CD4-positive, CD25-positive, alpha-beta regulatory T cell (primary cell): ENCODE measurements at regions not wholly inside any gene's neighbourhood (a gene's known extent, or its start where the extent isn't known, plus 50 kb on each side); places are given as distances from the start of the nearest gene placed in this dataset.

Experiments
- ATAC-seq, 2 donors: fragments of 150-1000 bp; cut with Tn5 transposase; one replicate each; pipeline ENCODE4 v1.10.0; 2021; ENCODE audit warnings: low read depth in 2 of 2, moderate number of reproducible peaks in 2 of 2, moderate library complexity in 1 of 2
- DNase-seq, 3 donors: peaks; one replicate each; pipeline versions ENCODE4 v3.0.0 to v3.0.0-alpha.2; 2012 to 2022; ENCODE audit warnings: mixed read lengths in 1 of 3
- H3K27ac ChIP-seq: one replicate; pipeline ENCODE4 v1.7.0; 2013; ENCODE audit warnings: mild to moderate bottlenecking, low read length; ENCODE audit not compliant: insufficient read depth, poor library complexity, severe bottlenecking
- H3K27me3 ChIP-seq: one replicate; pipeline ENCODE4 v1.7.0; 2013; ENCODE audit warnings: low read length; ENCODE audit not compliant: control insufficient read depth, insufficient read depth
- H3K36me3 ChIP-seq: one replicate; pipeline ENCODE4 v1.7.0; 2013; ENCODE audit warnings: mild to moderate bottlenecking, low read length, moderate library complexity; ENCODE audit not compliant: control insufficient read depth, insufficient read depth
- H3K4me1 ChIP-seq: 2 replicates; pipeline ENCODE4 v1.7.0; 2013; ENCODE audit warnings: mild to moderate bottlenecking, low read length; ENCODE audit not compliant: insufficient read depth, control insufficient read depth, poor library complexity, severe bottlenecking
- H3K4me3 ChIP-seq: one replicate; pipeline ENCODE4 v1.7.0; 2013; ENCODE audit warnings: low read depth, mild to moderate bottlenecking, low read length, moderate library complexity
- H3K9me3 ChIP-seq, 2 experiments: 1 replicate in 1 of 2; 2 replicates in 1 of 2; pipeline ENCODE4 v1.7.0; 2013; ENCODE audit warnings: low read length in 2 of 2, mild to moderate bottlenecking in 1 of 2, moderate library complexity in 1 of 2; ENCODE audit not compliant: control insufficient read depth in 2 of 2
- H3K27ac Mint-ChIP-seq, 3 donors: one replicate each; pipeline ENCODE4 v1.8.0; 2020 to 2022; ENCODE audit warnings: mild to moderate bottlenecking in 3 of 3, mixed read lengths in 3 of 3, moderate library complexity in 2 of 3
- H3K27me3 Mint-ChIP-seq: one replicate; pipeline ENCODE4 v1.8.0; 2022; ENCODE audit warnings: mild to moderate bottlenecking, mixed read lengths
- H3K36me3 Mint-ChIP-seq: one replicate; pipeline ENCODE4 v1.8.0; 2020; ENCODE audit warnings: mixed read lengths
- H3K4me1 Mint-ChIP-seq, 4 donors: one replicate each; pipeline ENCODE4 v1.8.0; 2020 to 2022; ENCODE audit warnings: mixed read lengths in 4 of 4, mild to moderate bottlenecking in 1 of 4
- H3K4me3 Mint-ChIP-seq, 4 donors: one replicate each; pipeline ENCODE4 v1.8.0; 2020 to 2022; ENCODE audit warnings: mild to moderate bottlenecking in 4 of 4, mixed read lengths in 4 of 4, moderate library complexity in 3 of 4
- H3K9me3 Mint-ChIP-seq, 7 donors: one replicate each; pipeline ENCODE4 v1.8.0; 2020 to 2022; ENCODE audit warnings: mixed read lengths in 7 of 7, mild to moderate bottlenecking in 3 of 7, moderate library complexity in 2 of 7

GRCh38 chr18:55166260-55166598 is 207.0 kb upstream of the CCDC68 start:
- H3K27ac ChIP-seq = no peak overlapping the region
- no peaks in the 10 kb centered on the region for H3K4me1 Mint-ChIP-seq
- H3K36me3 ChIP-seq = no peaks in the 10 kb centered on the region
- peak overlapping the region in 1 of 4 donors; percentile 83 for H3K4me3 Mint-ChIP-seq
- no peak for ATAC-seq
- DNase-seq = no peak
- H3K4me1 ChIP-seq = no peaks in the 10 kb centered on the region
- no peaks in the 10 kb centered on the region for H3K27me3 ChIP-seq
- H3K4me3 ChIP-seq = no peak overlapping the region
- H3K27me3 Mint-ChIP-seq = no peaks in the 10 kb centered on the region
- H3K9me3 ChIP-seq = no peaks in the 10 kb centered on the region
- H3K36me3 Mint-ChIP-seq = no peaks in the 10 kb centered on the region
- no peak overlapping the region for H3K27ac Mint-ChIP-seq
- H3K9me3 Mint-ChIP-seq = peaks cover 0 to 6% (median 2%) of the 10 kb centered on the region in 7 donors

- Mint-ChIP-seq H3K9me3 (peaks cover 0 to 5% (median 2%) of the 10 kb centered on the region in 7 donors), H3K4me3 (no peak overlapping the region), H3K4me1 (no peaks in the 10 kb centered on the region), H3K27ac (no peak overlapping the region), H3K36me3 (no peaks in the 10 kb centered on the region), H3K27me3 (no peaks in the 10 kb centered on the region)
- H3K27ac ChIP-seq = no peak overlapping the region
- ATAC-seq (no peak), DNase-seq (no peak)
- no peaks in the 10 kb centered on the region for H3K4me1 ChIP-seq
- no peaks in the 10 kb centered on the region for H3K27me3 ChIP-seq
- H3K9me3 ChIP-seq = no peaks in the 10 kb centered on the region
- H3K4me3 ChIP-seq = no peak overlapping the region
- no peaks in the 10 kb centered on the region for H3K36me3 ChIP-seq
Observed at GRCh38 chr18:55163550-55163949, 204.3 kb upstream of the CCDC68 start.

- Histone ChIP-seq H3K27ac (no peak overlapping the region), H3K36me3 (no peaks in the 10 kb centered on the region), H3K4me3 (no peak overlapping the region), H3K9me3 (no peaks in the 10 kb centered on the region), H3K4me1 (no peaks in the 10 kb centered on the region), H3K27me3 (no peaks in the 10 kb centered on the region)
- ATAC-seq (no peak), DNase-seq (no peak)
- H3K27me3 Mint-ChIP-seq = no peaks in the 10 kb centered on the region
- H3K9me3 Mint-ChIP-seq = peaks cover 0 to 4% (median 2%) of the 10 kb centered on the region in 7 donors
- no peaks in the 10 kb centered on the region for H3K36me3 Mint-ChIP-seq
- H3K4me3 Mint-ChIP-seq = no peak overlapping the region
- no peaks in the 10 kb centered on the region for H3K4me1 Mint-ChIP-seq
- no peak overlapping the region for H3K27ac Mint-ChIP-seq
Observed at GRCh38 chr18:55161916-55162315, 202.7 kb upstream of the CCDC68 start.

GRCh38 chr18:55159027-55159426 is 199.8 kb upstream of the CCDC68 start:
- no peaks in the 10 kb centered on the region for H3K4me1 ChIP-seq
- DNase-seq (no peak), ATAC-seq (no peak)
- H3K36me3 ChIP-seq = no peaks in the 10 kb centered on the region
- Mint-ChIP-seq H3K4me1 (no peaks in the 10 kb centered on the region), H3K27me3 (peaks cover 5% of the 10 kb centered on the region), H3K27ac (no peak overlapping the region), H3K4me3 (no peak overlapping the region), H3K36me3 (no peaks in the 10 kb centered on the region), H3K9me3 (peaks cover 0 to 9% (median 4%) of the 10 kb centered on the region in 7 donors)
- no peak overlapping the region for H3K4me3 ChIP-seq
- no peak overlapping the region for H3K27ac ChIP-seq
- H3K27me3 ChIP-seq = no peaks in the 10 kb centered on the region
- no peaks in the 10 kb centered on the region for H3K9me3 ChIP-seq

- ATAC-seq (no peak), DNase-seq (no peak)
- Histone ChIP-seq H3K9me3 (no peaks in the 10 kb centered on the region), H3K27me3 (no peaks in the 10 kb centered on the region), H3K36me3 (no peaks in the 10 kb centered on the region), H3K27ac (no peak overlapping the region), H3K4me3 (no peak overlapping the region), H3K4me1 (no peaks in the 10 kb centered on the region)
- Mint-ChIP-seq H3K4me3 (no peak overlapping the region), H3K4me1 (no peaks in the 10 kb centered on the region), H3K27me3 (peaks cover 5% of the 10 kb centered on the region), H3K27ac (no peak overlapping the region), H3K9me3 (peaks cover 0 to 9% (median 4%) of the 10 kb centered on the region in 7 donors), H3K36me3 (no peaks in the 10 kb centered on the region)
Observed at GRCh38 chr18:55158570-55158969, 199.3 kb upstream of the CCDC68 start.

- Mint-ChIP-seq H3K27ac (no peak overlapping the region), H3K27me3 (peaks cover 9% of the 10 kb centered on the region), H3K9me3 (peaks cover 0 to 13% (median 4%) of the 10 kb centered on the region in 7 donors), H3K36me3 (no peaks in the 10 kb centered on the region), H3K4me1 (no peaks in the 10 kb centered on the region), H3K4me3 (no peak overlapping the region)
- no peak for DNase-seq
- Histone ChIP-seq H3K4me3 (no peak overlapping the region), H3K27ac (no peak overlapping the region), H3K36me3 (no peaks in the 10 kb centered on the region), H3K4me1 (no peaks in the 10 kb centered on the region), H3K9me3 (no peaks in the 10 kb centered on the region), H3K27me3 (no peaks in the 10 kb centered on the region)
- no peak for ATAC-seq
Observed at GRCh38 chr18:55153346-55153745, 194.1 kb upstream of the CCDC68 start.

GRCh38 chr18:55152801-55153200 is 193.5 kb upstream of the CCDC68 start:
- peaks cover 9% of the 10 kb centered on the region for H3K27me3 Mint-ChIP-seq
- H3K27ac Mint-ChIP-seq = no peak overlapping the region
- no peaks in the 10 kb centered on the region for H3K4me1 Mint-ChIP-seq
- peaks cover 0 to 13% (median 3%) of the 10 kb centered on the region in 7 donors for H3K9me3 Mint-ChIP-seq
- Histone ChIP-seq H3K27me3 (no peaks in the 10 kb centered on the region), H3K4me3 (no peak overlapping the region), H3K9me3 (no peaks in the 10 kb centered on the region), H3K27ac (no peak overlapping the region), H3K4me1 (no peaks in the 10 kb centered on the region), H3K36me3 (no peaks in the 10 kb centered on the region)
- DNase-seq = no peak
- H3K36me3 Mint-ChIP-seq = no peaks in the 10 kb centered on the region
- no peak overlapping the region for H3K4me3 Mint-ChIP-seq
- ATAC-seq = no peak

- no peak for ATAC-seq
- Mint-ChIP-seq H3K9me3 (peaks cover 1 to 6% (median 2%) of the 10 kb centered on the region in 7 donors), H3K4me3 (no peak overlapping the region), H3K27me3 (peaks cover 4% of the 10 kb centered on the region), H3K27ac (no peak overlapping the region), H3K4me1 (no peaks in the 10 kb centered on the region), H3K36me3 (no peaks in the 10 kb centered on the region)
- no peak overlapping the region for H3K27ac ChIP-seq
- H3K36me3 ChIP-seq = no peaks in the 10 kb centered on the region
- no peaks in the 10 kb centered on the region for H3K9me3 ChIP-seq
- no peaks in the 10 kb centered on the region for H3K4me1 ChIP-seq
- no peaks in the 10 kb centered on the region for H3K27me3 ChIP-seq
- H3K4me3 ChIP-seq = no peak overlapping the region
- DNase-seq = no peak
Observed at GRCh38 chr18:55149994-55150393, 190.7 kb upstream of the CCDC68 start.
